ENCODE measurements at regions not wholly inside any gene's neighbourhood (a gene's known extent, or its start where the extent isn't known, plus 50 kb on each side); places are given as distances from the start of the nearest gene placed in this dataset.

DNA sequence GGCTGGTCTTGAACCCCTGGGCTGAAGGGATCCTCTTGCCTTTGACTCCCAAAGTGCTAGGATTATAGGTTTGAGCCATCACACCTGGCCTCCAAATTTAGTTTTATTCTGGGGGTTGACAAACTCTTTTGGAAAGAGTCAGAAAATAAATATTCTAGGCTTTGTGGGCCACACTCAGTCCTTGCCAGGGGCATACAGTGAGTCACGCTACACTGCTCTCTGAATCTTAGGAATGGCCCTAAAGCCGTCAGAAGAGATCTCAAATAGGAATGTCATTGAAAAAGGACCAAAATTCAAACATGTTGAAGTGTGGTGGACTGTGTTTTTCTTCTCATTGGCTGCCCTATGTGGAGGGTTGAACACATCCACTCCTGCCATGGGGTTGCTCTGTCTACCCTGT is 127.7 kb upstream of the BASP1 start:
- TF ChIP-seq MXI1 (IDR thresholded peaks at IDR 0.05; ENCODE audit: low read depth, low read length) = no peak
- no peak for TF ChIP-seq HNRNPH1 (optimal IDR thresholded peaks at IDR 0.05; ENCODE audit: low read depth, low read length)
- no peak for TF ChIP-seq EZH2 (IDR thresholded peaks at IDR 0.05; ENCODE audit: borderline replicate concordance, low read depth, low read length)
- TF ChIP-seq HMG20B (CRISPR knock-in tag; IDR thresholded peaks at IDR 0.05) = no peak
- TF ChIP-seq TAL1 (IDR thresholded peaks at IDR 0.05) = no peak
- TF ChIP-seq EHMT2 (IDR thresholded peaks at IDR 0.05) = no peak
- TF ChIP-seq CHD2 (IDR thresholded peaks at IDR 0.05; ENCODE audit: low read depth, low read length) = no peak
- TF ChIP-seq CTCF (IDR thresholded peaks at IDR 0.05 in 2 of 3, conservative IDR thresholded peaks at IDR 0.05 in 1 of 3; ENCODE audit: insufficient read depth in 2 of 3, low read depth in 1 of 3, low read length in 3 of 3) = no peak
- no peak for TF ChIP-seq ELF1 (tag; IDR thresholded peaks at IDR 0.05)
- no peak for TF ChIP-seq ZNF212 (CRISPR knock-in tag; IDR thresholded peaks at IDR 0.05)
